BJ (cell line): ENCODE measurements at regions not wholly inside any gene's neighbourhood (a gene's known extent, or its start where the extent isn't known, plus 50 kb on each side); places are given as distances from the start of the nearest gene placed in this dataset.

Experiments used
- CTCF ChIA-PET: fragments of 350-600 bp; formaldehyde crosslinking; extraction: SDS; loops from one replicate; lab custom pipeline; 2021; ENCODE audit warnings: antibody characterized with exemption, inconsistent platforms; lab: Yijun Ruan, JAX
- POLR2A ChIA-PET: fragments of 300-600 bp; sonication (Branson Sonifier 250); formaldehyde crosslinking; extraction: SDS; loops from one replicate; lab custom pipeline; 2021; ENCODE audit warnings: antibody characterized with exemption; lab: Charles Lee
- DNase-seq: peaks from one replicate; pipeline ENCODE4 v3.0.0-alpha.2; 2011; ENCODE audit warnings: low read depth
- H3K27me3 ChIP-seq: 2 replicates; pipeline ENCODE4 v1.6.0; 2011; ENCODE audit warnings: low read length; ENCODE audit not compliant: control insufficient read depth, insufficient read depth
- H3K36me3 ChIP-seq: 2 replicates; pipeline ENCODE4 v1.5.1; 2011; ENCODE audit warnings: low read length; ENCODE audit not compliant: control insufficient read depth, insufficient read depth
- H3K4me3 ChIP-seq: 2 replicates; pipeline ENCODE4 v1.5.1; 2011; ENCODE audit warnings: low read depth, mild to moderate bottlenecking, control low read depth, low read length
- CTCF ChIP-seq: IDR thresholded peaks from 2 replicates; pipeline ENCODE4 v1.5.1; 2011; ENCODE audit warnings: low read depth, mild to moderate bottlenecking, control low read depth, inconsistent platforms, low read length, moderate library complexity; ENCODE audit not compliant: insufficient read depth

- no peak for TF ChIP-seq CTCF
- CTCF ChIA-PET = no interaction called here
- Histone ChIP-seq H3K27me3 (no peaks in the 10 kb centered on the region), H3K4me3 (no peak overlapping the region), H3K36me3 (no peaks in the 10 kb centered on the region)
- DNase-seq = no peak
- POLR2A ChIA-PET = no interaction called here
These were observed 544.5 kb upstream of the TBX3 start for GRCh38 chr12:115228434-115228833.

GRCh38 chr12:115227137-115227615 lies 543.2 kb upstream of the TBX3 start:
- H3K4me3 ChIP-seq = no peak overlapping the region
- TF ChIP-seq CTCF = no peak
- no peaks in the 10 kb centered on the region for H3K36me3 ChIP-seq
- no peaks in the 10 kb centered on the region for H3K27me3 ChIP-seq
- ChIA-PET CTCF (interaction anchor here (0.9 kb wide), 1 partner anchor 26 kb away, joined by 3 read pairs; no protein-coding TSS in a partner anchor), POLR2A (no interaction called here)
- DNase-seq = peak; percentile 67

- ChIA-PET CTCF (interaction anchor here (0.6 kb wide), 1 partner anchor 17 kb away, joined by 3 read pairs; no protein-coding TSS in a partner anchor), POLR2A (interaction anchor here (0.5 kb wide), 1 partner anchor 542 kb away, joined by 4 read pairs; the partner anchor contains the start of gene TBX3)
- Histone ChIP-seq H3K4me3 (no peak overlapping the region), H3K27me3 (no peaks in the 10 kb centered on the region), H3K36me3 (no peaks in the 10 kb centered on the region)
- no peak for DNase-seq
- no peak for TF ChIP-seq CTCF
These were observed 541.9 kb upstream of the TBX3 start for GRCh38 chr12:115225845-115226244.

- Histone ChIP-seq H3K4me3 (no peak overlapping the region), H3K27me3 (no peaks in the 10 kb centered on the region), H3K36me3 (no peaks in the 10 kb centered on the region)
- CTCF ChIA-PET = no interaction called here
- TF ChIP-seq CTCF = no peak
- DNase-seq = no peak
- POLR2A ChIA-PET = no interaction called here
These were observed 540.0 kb upstream of the TBX3 start for GRCh38 chr12:115223991-115224390.

- POLR2A ChIA-PET = no interaction called here
- DNase-seq = no peak
- H3K4me3 ChIP-seq = no peak overlapping the region
- CTCF ChIA-PET = no interaction called here
- H3K36me3 ChIP-seq = no peaks in the 10 kb centered on the region
- TF ChIP-seq CTCF = no peak
- no peaks in the 10 kb centered on the region for H3K27me3 ChIP-seq
These were observed 539.3 kb upstream of the TBX3 start for GRCh38 chr12:115223322-115223721.
